ENCODE measurements at regions not wholly inside any gene's neighbourhood (a gene's known extent, or its start where the extent isn't known, plus 50 kb on each side); places are given as distances from the start of the nearest gene placed in this dataset.

GRCh38 chr9:74281674-74282073 lies 215.5 kb upstream of the RORB start:
- H3K36me3 Mint-ChIP-seq: peaks cover 4% of the 10 kb centered on the region
- H3K9me3 Mint-ChIP-seq: peaks cover 7% of the 10 kb centered on the region
- no peaks in the 10 kb centered on the region for H3K27me3 Mint-ChIP-seq
- no peak for ATAC-seq
- no peak overlapping the region for H3K4me3 Mint-ChIP-seq
- H3K4me1 Mint-ChIP-seq (ENCODE audit: low read depth in 2 of 2): peaks cover 16 to 28% of the 10 kb centered on the region in 2 donors
- DNase-seq (ENCODE audit: low spot score): no peak
- peak overlapping the region in 1 of 2 donors; percentile 25 for H3K27ac Mint-ChIP-seq

GRCh38 chr9:74282526-74283253 lies 214.4 kb upstream of the RORB start:
- no peak for DNase-seq (ENCODE audit: low spot score)
- H3K27ac Mint-ChIP-seq: peak overlapping the region in 1 of 2 donors; percentile 25
- ATAC-seq: no peak
- no peaks in the 10 kb centered on the region for H3K27me3 Mint-ChIP-seq
- H3K4me1 Mint-ChIP-seq (ENCODE audit: low read depth in 2 of 2): peaks cover 8 to 19% of the 10 kb centered on the region in 2 donors
- H3K36me3 Mint-ChIP-seq: peaks cover 4% of the 10 kb centered on the region
- H3K4me3 Mint-ChIP-seq: no peak overlapping the region
- peaks cover 7% of the 10 kb centered on the region for H3K9me3 Mint-ChIP-seq

DNA sequence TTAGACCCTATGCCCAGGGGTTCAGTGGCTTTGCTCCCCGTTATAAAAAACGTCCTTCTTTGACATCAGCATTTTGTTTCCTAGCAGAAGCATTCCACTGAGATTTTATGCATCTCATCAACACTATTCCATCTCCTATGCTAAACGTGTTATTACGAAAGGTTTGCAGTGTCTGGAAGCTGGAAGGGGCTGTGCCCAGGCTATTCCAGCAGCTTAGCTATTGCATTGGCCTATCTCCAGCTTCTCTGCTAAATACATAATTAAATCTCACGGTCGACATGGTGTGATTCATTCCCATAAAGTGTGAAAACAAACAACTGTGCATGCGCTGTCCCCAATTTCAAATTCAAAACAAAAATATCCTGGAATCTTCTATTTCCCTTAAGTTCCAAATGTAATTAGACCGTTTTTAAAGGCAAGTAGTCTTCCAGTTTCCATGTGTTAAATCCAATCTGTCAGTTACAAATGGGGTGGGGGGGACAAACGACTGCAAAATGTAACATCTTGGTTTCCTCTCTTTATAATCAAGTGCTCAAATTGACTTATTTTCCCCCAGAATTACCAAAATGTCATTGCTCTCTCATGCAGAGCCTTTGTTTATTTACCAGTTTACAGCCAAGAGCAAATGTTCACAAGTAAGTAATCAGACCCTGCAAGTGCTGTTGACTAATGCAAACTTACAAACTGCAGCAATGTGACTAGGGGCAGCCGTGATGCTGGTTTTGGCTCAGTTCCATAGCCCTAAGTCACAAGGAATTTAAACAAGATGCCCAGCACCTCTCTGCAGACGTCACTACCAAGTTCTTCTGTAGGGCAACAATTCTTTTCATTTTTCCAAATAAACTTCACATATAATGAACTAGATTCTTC lies 212.3 kb upstream of the RORB start:
- Mint-ChIP-seq H3K27ac (no peak overlapping the region), H3K27me3 (no peaks in the 10 kb centered on the region), H3K4me1 (ENCODE audit: low read depth in 2 of 2) (peaks cover under 1 to 14% of the 10 kb centered on the region in 2 donors), H3K9me3 (peaks cover 3% of the 10 kb centered on the region), H3K36me3 (no peaks in the 10 kb centered on the region), H3K4me3 (no peak overlapping the region)
- no peak for ATAC-seq
- DNase-seq (ENCODE audit: low spot score): no peak

- Mint-ChIP-seq H3K27ac (no peak overlapping the region), H3K27me3 (no peaks in the 10 kb centered on the region), H3K36me3 (no peaks in the 10 kb centered on the region), H3K4me1 (ENCODE audit: low read depth in 2 of 2) (no peaks in the 10 kb centered on the region), H3K4me3 (no peak overlapping the region), H3K9me3 (no peaks in the 10 kb centered on the region)
- no peak for ATAC-seq
- no peak for DNase-seq (ENCODE audit: low spot score)
Measured at GRCh38 chr9:74293479-74293878, 203.7 kb upstream of the RORB start.

GRCh38 chr9:74303945-74304344 lies 193.2 kb upstream of the RORB start:
- Mint-ChIP-seq H3K4me1 (ENCODE audit: low read depth in 2 of 2) (no peaks in the 10 kb centered on the region), H3K27me3 (no peaks in the 10 kb centered on the region), H3K4me3 (no peak overlapping the region), H3K9me3 (no peaks in the 10 kb centered on the region), H3K36me3 (no peaks in the 10 kb centered on the region), H3K27ac (no peak overlapping the region)
- DNase-seq (ENCODE audit: low spot score) (no peak), ATAC-seq (no peak)

DNA sequence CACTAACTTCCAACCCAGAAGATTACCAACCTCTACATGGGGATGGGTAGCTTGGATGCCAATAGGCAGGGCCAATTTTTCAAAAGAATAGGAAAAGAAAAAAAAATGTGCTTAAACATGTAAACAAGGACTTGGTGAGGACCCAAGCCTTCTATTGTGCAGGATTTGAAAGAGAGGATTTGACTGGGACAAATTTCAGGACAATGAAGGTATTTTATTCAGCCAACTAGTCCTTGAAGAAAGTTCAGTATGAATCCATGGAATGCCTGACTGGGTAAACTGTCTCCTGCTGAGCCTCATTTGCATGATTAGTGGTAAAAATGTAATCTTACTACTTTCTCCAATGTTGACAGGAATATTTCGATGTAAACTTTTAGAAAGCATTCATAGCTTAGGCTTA lies 192.5 kb upstream of the RORB start:
- no peak overlapping the region for H3K4me3 Mint-ChIP-seq
- H3K4me1 Mint-ChIP-seq (ENCODE audit: low read depth in 2 of 2): no peaks in the 10 kb centered on the region
- no peak overlapping the region for H3K27ac Mint-ChIP-seq
- DNase-seq (ENCODE audit: low spot score) (no peak), ATAC-seq (no peak)
- no peaks in the 10 kb centered on the region for H3K9me3 Mint-ChIP-seq
- no peaks in the 10 kb centered on the region for H3K36me3 Mint-ChIP-seq
- no peaks in the 10 kb centered on the region for H3K27me3 Mint-ChIP-seq

GRCh38 chr9:74309654-74310053 lies 187.5 kb upstream of the RORB start:
- Mint-ChIP-seq H3K27me3 (no peaks in the 10 kb centered on the region), H3K27ac (no peak overlapping the region), H3K9me3 (peaks cover 5% of the 10 kb centered on the region), H3K4me3 (no peak overlapping the region), H3K36me3 (peaks cover 6% of the 10 kb centered on the region), H3K4me1 (ENCODE audit: low read depth in 2 of 2) (no peaks in the 10 kb centered on the region)
- no peak for DNase-seq (ENCODE audit: low spot score)
- no peak for ATAC-seq

GRCh38 chr9:74317235-74317634 lies 179.9 kb upstream of the RORB start:
- ATAC-seq (no peak), DNase-seq (ENCODE audit: low spot score) (no peak)
- Mint-ChIP-seq H3K36me3 (peaks cover 6% of the 10 kb centered on the region), H3K27ac (no peak overlapping the region), H3K4me1 (ENCODE audit: low read depth in 2 of 2) (peaks cover 0 to 1% of the 10 kb centered on the region in 2 donors), H3K9me3 (peaks cover 12% of the 10 kb centered on the region), H3K27me3 (no peaks in the 10 kb centered on the region), H3K4me3 (no peak overlapping the region)

DNA sequence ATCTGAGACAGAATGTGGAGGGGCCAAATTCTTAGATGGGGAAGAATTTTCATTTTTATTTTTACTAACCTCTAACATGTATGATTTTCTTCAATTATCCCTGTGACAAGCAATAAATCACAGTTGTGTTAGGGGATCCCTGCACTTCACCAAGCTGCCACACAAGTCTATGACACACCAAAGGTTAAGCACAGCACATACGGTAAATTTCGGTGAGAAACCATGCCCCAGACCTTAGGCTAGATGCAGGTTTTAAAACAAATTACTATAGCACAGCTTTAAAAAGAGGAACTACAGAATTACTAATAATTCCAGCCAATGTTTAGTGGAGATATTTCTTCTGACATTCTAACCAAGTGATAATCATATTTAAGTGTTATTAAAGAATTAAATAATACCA lies 175.7 kb upstream of the RORB start:
- H3K36me3 Mint-ChIP-seq: peaks cover 12% of the 10 kb centered on the region
- H3K27ac Mint-ChIP-seq: peak overlapping the region in 1 of 2 donors; percentile 30
- H3K4me1 Mint-ChIP-seq (ENCODE audit: low read depth in 2 of 2): peaks cover 8 to 19% of the 10 kb centered on the region in 2 donors
- no peak overlapping the region for H3K4me3 Mint-ChIP-seq
- H3K9me3 Mint-ChIP-seq: peaks cover 9% of the 10 kb centered on the region
- ATAC-seq (no peak), DNase-seq (ENCODE audit: low spot score) (no peak)
- H3K27me3 Mint-ChIP-seq: no peaks in the 10 kb centered on the region

DNA sequence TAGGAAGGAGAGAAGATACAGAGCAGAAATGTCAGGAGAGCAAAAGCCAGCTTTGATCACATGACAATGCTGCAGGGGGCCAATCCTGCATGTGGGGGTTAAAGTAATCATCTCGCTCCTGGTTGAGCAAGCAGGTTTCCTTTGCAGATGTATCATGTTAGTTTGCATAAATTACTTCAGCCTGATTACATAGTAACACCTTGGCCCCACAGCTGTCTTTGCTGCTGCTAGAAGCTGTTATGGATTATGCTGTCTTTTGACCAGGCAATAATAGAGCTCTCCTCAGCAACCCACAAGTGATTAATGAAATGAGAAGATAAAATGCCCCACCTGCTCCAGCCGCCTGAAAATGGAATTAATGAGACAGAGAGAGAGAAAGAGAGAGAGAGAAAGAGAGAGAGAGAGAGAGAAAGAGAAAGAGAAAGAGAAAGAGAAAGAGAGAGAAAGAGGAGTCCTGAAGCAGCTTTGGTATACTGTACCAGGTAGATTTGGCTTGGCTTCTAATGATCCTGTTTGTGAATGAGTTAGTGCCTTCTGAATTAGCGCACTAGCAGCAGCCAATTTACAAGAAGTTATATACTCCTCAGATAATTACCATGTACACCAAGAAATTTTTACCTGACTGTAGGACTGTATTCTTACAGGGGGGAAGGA lies 174.3 kb upstream of the RORB start:
- DNase-seq (ENCODE audit: low spot score) (no peak), ATAC-seq (peak; percentile 86 to 89)
- H3K27ac Mint-ChIP-seq: peak overlapping the region; percentile 81 to 92
- H3K9me3 Mint-ChIP-seq: peaks cover 9% of the 10 kb centered on the region
- peak overlapping the region; percentile 79 for H3K4me3 Mint-ChIP-seq
- no peaks in the 10 kb centered on the region for H3K27me3 Mint-ChIP-seq
- peaks cover 12% of the 10 kb centered on the region for H3K36me3 Mint-ChIP-seq
- H3K4me1 Mint-ChIP-seq (ENCODE audit: low read depth in 2 of 2): peaks cover 8 to 23% of the 10 kb centered on the region in 2 donors

- no peaks in the 10 kb centered on the region for H3K36me3 Mint-ChIP-seq
- no peak overlapping the region for H3K4me3 Mint-ChIP-seq
- ATAC-seq: no peak
- H3K27ac Mint-ChIP-seq: no peak overlapping the region
- H3K4me1 Mint-ChIP-seq (ENCODE audit: low read depth in 2 of 2): peaks cover 23 to 64% of the 10 kb centered on the region in 2 donors
- no peak for DNase-seq (ENCODE audit: low spot score)
- H3K27me3 Mint-ChIP-seq: no peaks in the 10 kb centered on the region
- peaks cover 12% of the 10 kb centered on the region for H3K9me3 Mint-ChIP-seq
Measured at GRCh38 chr9:74330487-74331214, 166.5 kb upstream of the RORB start.

DNA sequence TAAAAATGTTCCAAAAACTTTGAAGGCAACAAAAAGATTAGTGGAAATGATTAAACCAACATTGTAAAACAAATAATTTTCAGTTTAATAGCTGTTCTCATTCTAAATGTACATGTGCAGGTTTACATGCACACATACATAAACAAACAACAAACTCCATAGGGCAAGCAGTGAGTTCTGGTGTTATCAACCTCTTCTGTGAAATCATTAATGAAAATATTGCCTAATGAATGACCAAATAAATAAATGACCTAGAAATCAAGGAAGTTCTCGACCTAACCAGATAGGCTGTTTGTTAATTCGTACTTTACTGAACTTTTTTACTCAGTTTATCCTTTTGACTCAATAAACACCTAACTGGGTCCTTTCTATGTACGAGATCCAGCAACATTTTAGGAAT lies 165.5 kb upstream of the RORB start:
- Mint-ChIP-seq H3K4me1 (ENCODE audit: low read depth in 2 of 2) (peaks cover 23 to 62% of the 10 kb centered on the region in 2 donors), H3K9me3 (peaks cover 14% of the 10 kb centered on the region), H3K36me3 (peaks cover 4% of the 10 kb centered on the region), H3K27me3 (no peaks in the 10 kb centered on the region), H3K27ac (peak overlapping the region in 1 of 2 donors; percentile 6), H3K4me3 (peak overlapping the region; percentile 21)
- DNase-seq (ENCODE audit: low spot score) (no peak), ATAC-seq (no peak)

DNA sequence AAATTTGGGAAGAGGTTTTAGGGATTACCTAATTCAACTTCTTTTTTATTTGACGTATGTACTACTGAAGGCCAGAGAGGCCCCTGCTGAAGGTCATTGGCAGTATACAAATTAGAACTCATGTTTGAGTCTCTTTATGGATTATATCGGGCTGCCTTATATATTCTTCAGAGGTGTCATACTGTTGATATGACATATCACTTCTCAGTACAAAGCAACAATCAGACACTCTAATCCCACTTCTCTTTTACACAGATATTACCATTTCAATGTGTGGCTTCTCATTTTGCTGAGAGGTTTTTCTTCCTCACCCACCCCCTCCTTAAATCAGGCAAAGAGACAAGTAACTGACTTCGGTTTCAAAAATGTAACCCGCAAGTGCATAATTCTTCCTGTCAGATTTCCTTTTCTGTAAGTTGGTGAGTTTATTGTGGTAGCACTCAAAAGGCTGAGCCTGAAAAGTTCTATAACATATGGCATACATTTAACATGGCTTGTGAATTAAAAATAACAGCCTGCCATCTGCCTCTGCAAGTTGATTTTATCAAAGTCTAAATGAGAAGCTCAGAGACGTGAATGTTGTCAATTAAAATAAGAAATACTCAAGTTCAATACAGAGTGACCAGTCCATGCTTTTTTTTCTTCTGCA lies 163.6 kb upstream of the RORB start:
- H3K27ac Mint-ChIP-seq: peak overlapping the region; percentile 84 to 87

More for the DNA sequence above, 163.6 kb upstream of the RORB start:
- peaks cover 4% of the 10 kb centered on the region for H3K36me3 Mint-ChIP-seq
- H3K27me3 Mint-ChIP-seq: no peaks in the 10 kb centered on the region
- peak in 1 of 2 donors; percentile 62 for ATAC-seq
- no peak for DNase-seq (ENCODE audit: low spot score)
- H3K4me1 Mint-ChIP-seq (ENCODE audit: low read depth in 2 of 2): peaks cover 20 to 55% of the 10 kb centered on the region in 2 donors
- H3K9me3 Mint-ChIP-seq: peaks cover 14% of the 10 kb centered on the region
- H3K4me3 Mint-ChIP-seq: peak overlapping the region; percentile 71

Measured in natural killer cell treated with Interleukin-12 subunit alpha and Interleukin-12 subunit beta and Interleukin-15 and Interleukin-18, amount 100 ng/mL, for 72 hours (primary cell).